NCI-H2171 treated with DMSO at 0.1 percent for 48 hours (cell line): ENCODE measurements at regions not wholly inside any gene's neighbourhood (a gene's known extent, or its start where the extent isn't known, plus 50 kb on each side); places are given as distances from the start of the nearest gene placed in this dataset.

Experiments used
- DNase-seq: peaks from one replicate; lab custom pipeline; 2025; lab: John Stamatoyannopoulos, UW

DNA sequence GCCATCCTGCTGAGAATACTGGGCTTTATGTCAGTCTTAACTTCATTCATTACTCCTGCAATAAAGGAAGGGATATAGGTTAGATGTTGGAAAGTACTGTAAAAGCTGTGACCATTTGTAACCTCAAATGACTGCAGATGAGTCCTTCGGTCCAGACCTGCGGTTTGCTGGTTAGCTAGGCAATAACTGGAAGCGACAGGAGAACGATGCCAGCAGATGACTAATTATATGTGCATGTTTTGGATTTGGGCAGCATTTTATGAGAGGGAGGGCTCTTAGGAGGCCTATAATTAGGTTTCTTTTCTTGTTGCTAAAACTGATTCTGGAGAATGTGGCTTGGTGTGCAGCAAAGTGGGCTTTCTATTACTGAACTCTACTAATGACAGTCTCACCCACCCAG, 205.6 kb downstream of the TMEM182 start:
- no peak for DNase-seq

GRCh38 chr2:102968375-102968774, 206.5 kb downstream of the TMEM182 start:
- no peak for DNase-seq

DNA sequence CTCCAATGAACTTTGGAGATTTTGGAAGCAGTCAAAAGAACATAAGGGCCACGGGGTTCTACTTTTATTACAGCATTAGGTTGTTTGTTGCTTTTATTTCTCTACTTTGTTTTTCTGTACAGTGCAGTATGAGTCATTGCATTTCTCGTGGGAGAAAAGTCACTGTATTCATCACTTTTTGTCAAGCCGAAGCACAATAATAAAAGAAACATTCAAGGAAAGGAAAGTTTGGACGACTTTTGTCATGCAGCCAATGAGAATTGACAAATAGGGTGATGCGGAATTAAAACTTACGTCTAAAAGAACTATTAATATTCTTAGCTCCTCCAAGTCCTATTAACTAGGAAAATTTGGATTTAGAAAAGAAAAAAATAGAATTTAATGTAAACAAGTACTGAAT, 209.9 kb downstream of the TMEM182 start:
- DNase-seq = no peak

- peak; percentile 93 for DNase-seq
These were observed 214.5 kb downstream of the TMEM182 start for GRCh38 chr2:102975996-102976975.

- DNase-seq = peak; percentile 40
These were observed 215.7 kb downstream of the TMEM182 start for GRCh38 chr2:102977426-102978090.

DNA sequence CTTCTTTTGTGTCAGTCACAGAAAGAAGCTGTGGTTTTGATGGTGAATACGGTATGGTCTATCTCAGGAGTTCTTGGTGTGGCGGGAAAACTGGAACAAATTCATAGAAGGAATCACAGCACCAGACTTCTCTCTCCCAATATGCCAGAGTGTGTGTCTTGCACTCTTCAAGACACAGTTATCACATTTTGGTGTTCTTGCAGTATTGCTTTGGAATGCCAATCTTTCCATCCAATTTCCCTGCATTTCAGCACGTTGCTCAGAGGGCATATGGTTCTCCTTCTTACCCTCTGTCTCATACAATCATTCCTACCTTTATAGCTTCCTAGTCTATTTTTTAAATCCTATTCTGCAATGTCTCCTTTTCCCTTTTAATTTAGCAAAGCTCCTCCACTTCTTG, 216.3 kb downstream of the TMEM182 start:
- DNase-seq = no peak

DNA sequence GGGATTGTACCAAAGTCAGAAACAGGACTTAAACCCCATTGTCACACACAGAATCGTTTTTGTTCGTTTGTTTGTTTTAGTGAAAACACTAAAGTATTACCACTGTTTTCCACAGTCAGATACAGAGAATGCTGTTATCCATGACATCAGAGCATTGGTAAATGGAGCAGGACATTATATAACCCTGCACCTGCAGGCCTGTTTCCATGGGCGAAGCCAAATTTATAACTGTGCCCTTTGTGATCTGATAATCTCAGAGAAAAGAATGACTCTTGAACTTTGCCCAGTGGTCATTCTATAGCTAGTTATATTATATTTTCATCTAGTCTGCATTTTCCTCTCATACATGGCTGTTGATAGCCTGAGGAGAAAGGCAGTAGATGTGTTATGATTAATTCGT, 217.6 kb downstream of the TMEM182 start:
- DNase-seq = no peak

- peak; percentile 99 for DNase-seq
These were observed 222.0 kb downstream of the TMEM182 start for GRCh38 chr2:102983786-102984185.

- DNase-seq = peak; percentile 18
These were observed 225.1 kb downstream of the TMEM182 start for GRCh38 chr2:102986826-102987490.

GRCh38 chr2:102992607-102993006, 230.8 kb downstream of the TMEM182 start:
- no peak for DNase-seq

- no peak for DNase-seq
These were observed 238.1 kb downstream of the TMEM182 start for GRCh38 chr2:102999958-103000357.

DNA sequence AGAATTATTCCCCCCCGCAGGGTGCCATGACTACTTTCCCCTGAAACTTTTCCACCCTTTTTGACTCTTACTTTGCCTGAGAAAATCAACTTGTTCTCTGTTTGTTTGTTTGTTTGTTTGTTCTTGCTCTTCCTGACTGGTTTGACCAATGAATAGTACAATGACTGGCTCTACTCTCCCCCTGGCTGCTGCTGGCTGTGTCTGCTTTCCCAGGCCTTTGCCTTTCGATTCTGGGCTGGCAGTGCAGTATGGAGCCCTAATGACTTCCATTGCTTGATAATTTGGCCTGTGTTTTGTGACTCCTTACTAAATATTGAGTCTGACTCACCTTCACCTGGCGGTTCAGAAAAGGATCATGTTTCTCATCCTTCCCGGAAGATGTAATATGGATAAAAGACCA, 241.1 kb downstream of the TMEM182 start:
- peak; percentile 20 for DNase-seq

DNA sequence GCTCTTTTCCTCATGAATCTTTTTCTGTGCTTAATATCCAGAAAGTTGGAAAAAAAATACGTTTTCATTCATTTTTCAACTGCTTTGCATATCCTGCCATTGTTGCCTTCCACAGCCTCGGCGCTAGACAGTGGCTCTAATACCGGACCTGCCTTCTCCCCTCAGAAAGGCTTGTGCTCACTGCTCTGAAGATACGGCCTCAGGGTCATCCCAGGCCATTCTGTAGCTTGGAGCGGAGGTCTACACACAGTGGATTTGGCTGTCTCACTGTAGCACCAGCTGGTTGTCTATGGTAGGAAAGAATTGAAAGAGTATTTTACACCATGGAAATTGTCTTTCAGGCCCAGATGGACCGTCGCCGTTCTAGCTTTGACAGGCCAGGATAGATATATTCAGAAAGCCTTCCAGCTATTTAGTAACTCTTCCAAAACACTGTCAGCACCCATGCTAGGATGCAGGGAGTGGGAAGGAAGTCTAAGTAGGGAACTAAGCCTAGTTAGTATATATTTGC, 242.0 kb downstream of the TMEM182 start:
- no peak for DNase-seq

DNA sequence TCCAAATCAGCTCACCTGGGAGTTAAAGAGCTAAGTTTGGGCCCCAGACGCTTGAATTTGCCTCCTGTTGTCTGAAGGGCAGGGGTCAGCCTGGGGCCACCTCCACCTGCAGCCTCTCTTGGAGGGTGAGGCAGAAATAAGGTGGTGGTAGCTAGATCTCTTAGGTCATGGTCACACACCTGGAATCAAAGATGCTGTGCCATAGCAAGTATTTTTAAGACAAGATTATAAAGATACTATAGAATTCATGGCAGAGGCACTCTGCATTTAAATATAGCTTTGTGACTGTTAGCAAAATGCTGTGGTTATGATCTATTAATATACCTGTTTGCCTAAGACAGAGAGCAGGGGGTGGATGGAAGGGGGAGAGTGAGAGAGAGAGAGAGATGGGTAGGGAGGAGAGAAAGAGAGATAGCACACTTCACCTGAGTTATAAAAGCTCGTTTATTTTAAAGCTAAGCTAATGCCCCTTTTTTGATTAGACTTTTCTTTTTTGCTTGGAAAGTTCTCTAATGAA, 242.7 kb downstream of the TMEM182 start:
- no peak for DNase-seq

DNA sequence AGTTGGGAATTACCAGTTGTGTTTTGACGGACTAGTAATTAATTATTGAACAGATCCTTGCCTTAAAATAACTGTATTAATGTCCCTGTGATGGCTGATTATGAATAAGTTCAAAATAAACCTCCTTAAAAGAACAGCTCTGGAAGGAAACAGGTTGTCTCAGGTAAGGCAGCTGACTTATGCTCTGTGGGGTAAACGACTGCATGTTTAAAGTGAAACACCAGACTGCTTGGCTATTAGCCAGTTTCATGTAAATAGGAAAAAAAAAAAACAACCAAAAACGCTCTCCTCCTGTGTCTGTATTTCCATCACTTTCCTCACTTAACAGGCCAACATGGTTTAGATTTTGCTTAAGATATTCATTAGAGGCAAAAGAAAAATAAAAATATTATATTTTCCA, 243.6 kb downstream of the TMEM182 start:
- peak; percentile 94 for DNase-seq

DNA sequence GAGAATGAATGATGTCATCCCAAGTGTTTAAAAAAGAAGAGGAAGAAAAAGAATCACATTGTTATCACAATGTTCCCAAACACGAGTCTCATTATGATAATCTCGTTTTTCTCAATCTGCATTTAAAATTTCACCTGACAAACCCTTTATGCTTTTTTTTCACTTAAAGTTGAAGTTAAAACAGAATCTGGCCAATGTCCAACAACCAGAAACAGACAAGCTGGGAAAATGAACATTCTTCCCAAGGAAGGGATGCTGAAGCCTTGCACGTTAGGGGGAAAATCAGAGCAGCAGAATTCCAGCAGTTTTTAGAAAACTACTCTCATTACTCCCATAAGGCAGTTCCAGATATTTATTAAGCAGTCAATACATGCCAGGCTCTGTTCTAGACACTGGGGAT, 245.3 kb downstream of the TMEM182 start:
- DNase-seq = no peak

GRCh38 chr2:103008586-103008985, 246.8 kb downstream of the TMEM182 start:
- peak; percentile 57 for DNase-seq

GRCh38 chr2:103009871-103010270, 248.0 kb downstream of the TMEM182 start:
- DNase-seq = peak; percentile 99

GRCh38 chr2:103010306-103010705, 248.5 kb downstream of the TMEM182 start:
- DNase-seq = peak; percentile 93

DNA sequence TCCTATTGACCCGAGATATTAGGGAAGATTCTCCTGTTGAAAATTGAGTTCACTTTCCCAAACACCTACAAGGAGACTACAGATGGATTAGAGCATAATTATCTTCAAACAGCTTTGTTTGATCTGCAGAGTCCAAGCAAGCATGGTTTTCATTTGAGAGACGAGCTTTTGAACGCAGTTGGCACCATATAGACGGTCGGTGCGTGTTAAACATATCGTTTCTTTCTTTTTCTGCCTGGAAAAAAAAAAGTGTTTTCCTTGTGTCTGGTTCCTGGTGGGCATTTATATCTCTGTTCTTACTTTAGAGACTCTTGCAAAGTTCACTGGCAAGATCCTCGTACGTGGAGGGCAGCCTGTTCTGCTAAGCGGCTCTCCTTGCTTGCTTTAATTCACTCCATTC, 248.9 kb downstream of the TMEM182 start:
- DNase-seq = no peak

DNA sequence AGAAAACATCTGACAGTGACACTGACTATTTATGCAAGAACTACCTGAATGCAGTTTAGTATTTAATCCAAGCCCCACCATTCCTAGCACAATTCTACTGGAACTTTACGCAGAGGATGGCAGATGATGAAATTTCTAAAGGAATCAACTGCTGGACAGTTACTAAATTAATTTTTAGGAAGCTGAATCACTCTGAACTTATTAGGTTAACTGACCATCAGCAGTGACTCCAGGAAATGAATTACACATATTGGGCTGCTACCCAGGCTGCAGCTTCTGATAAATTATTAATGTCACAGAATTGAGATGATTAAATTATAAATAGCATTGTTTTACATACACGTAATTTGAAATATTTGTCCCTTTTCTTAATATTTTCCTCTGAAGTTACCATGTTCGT, 250.8 kb downstream of the TMEM182 start:
- no peak for DNase-seq

- DNase-seq = no peak
These were observed 263.2 kb downstream of the TMEM182 start for GRCh38 chr2:103025056-103025455.
